ENCODE measurements at regions not wholly inside any gene's neighbourhood (a gene's known extent, or its start where the extent isn't known, plus 50 kb on each side); places are given as distances from the start of the nearest gene placed in this dataset.

GRCh38 chr1:94721240-94721639 is 98.9 kb upstream of the SLC44A3 start:
- intact Hi-C loops (cut with micrococcal nuclease): no loop called here
- Mint-ChIP-seq H3K36me3 (no peaks in the 10 kb centered on the region), H3K27ac (no peak overlapping the region), H3K4me3 (no peak overlapping the region), H3K27me3 (ENCODE audit: low read depth in 2 of 2) (peaks cover 22 to 27% of the 10 kb centered on the region in 2 donors), H3K4me1 (no peaks in the 10 kb centered on the region), H3K9me3 (no peaks in the 10 kb centered on the region)
- H3K27ac ChIP-seq (ENCODE audit: low read length): no peak overlapping the region
- no peaks in the 10 kb centered on the region for H3K9me3 ChIP-seq (ENCODE audit: control insufficient read depth, insufficient read depth, low read length)
- no peaks in the 10 kb centered on the region for H3K36me3 ChIP-seq (ENCODE audit: control insufficient read depth, insufficient read depth, low read length)
- WGBS (ENCODE audit: insufficient coverage): 36% methylated on average over 5 of the region's 7 CpGs
- ATAC-seq (peak in 2 of 3 donors; percentile 54 to 70), DNase-seq (no peak)
- H3K27me3 ChIP-seq (ENCODE audit: control insufficient read depth, insufficient read depth, low read length): no peaks in the 10 kb centered on the region
- TF ChIP-seq CTCF (IDR thresholded peaks at IDR 0.05): no peak
- H3K4me3 ChIP-seq (ENCODE audit: low read length): no peak overlapping the region
- peaks cover 6% of the 10 kb centered on the region for H3K4me1 ChIP-seq (ENCODE audit: control insufficient read depth, insufficient read depth, low read length)

- Histone ChIP-seq H3K36me3 (ENCODE audit: control insufficient read depth, insufficient read depth, low read length) (no peaks in the 10 kb centered on the region), H3K4me1 (ENCODE audit: control insufficient read depth, insufficient read depth, low read length) (peaks cover 6% of the 10 kb centered on the region), H3K27me3 (ENCODE audit: control insufficient read depth, insufficient read depth, low read length) (no peaks in the 10 kb centered on the region), H3K4me3 (ENCODE audit: low read length) (no peak overlapping the region), H3K27ac (ENCODE audit: low read length) (no peak overlapping the region), H3K9me3 (ENCODE audit: control insufficient read depth, insufficient read depth, low read length) (no peaks in the 10 kb centered on the region)
- Mint-ChIP-seq H3K27ac (no peak overlapping the region), H3K27me3 (ENCODE audit: low read depth in 2 of 2) (peaks cover 20 to 30% of the 10 kb centered on the region in 2 donors), H3K36me3 (no peaks in the 10 kb centered on the region), H3K4me3 (no peak overlapping the region), H3K4me1 (no peaks in the 10 kb centered on the region), H3K9me3 (no peaks in the 10 kb centered on the region)
- intact Hi-C loops (cut with micrococcal nuclease): no loop called here
- ATAC-seq: peak; percentile 50 to 86 (median 79)
- DNase-seq: peak in 1 of 2 donors; percentile 7
- WGBS (ENCODE audit: insufficient coverage): 50% methylated on average over 6 of the region's 7 CpGs
- TF ChIP-seq CTCF (IDR thresholded peaks at IDR 0.05): no peak
These were observed 100.0 kb upstream of the SLC44A3 start for GRCh38 chr1:94719926-94720793.

GRCh38 chr1:94716965-94717364 is 103.2 kb upstream of the SLC44A3 start:
- peaks cover 26 to 44% of the 10 kb centered on the region in 2 donors for H3K27me3 Mint-ChIP-seq (ENCODE audit: low read depth in 2 of 2)
- H3K36me3 Mint-ChIP-seq: no peaks in the 10 kb centered on the region
- no peak overlapping the region for H3K27ac ChIP-seq (ENCODE audit: low read length)
- intact Hi-C loops (cut with micrococcal nuclease): no loop called here
- no peaks in the 10 kb centered on the region for H3K4me1 Mint-ChIP-seq
- DNase-seq: no peak
- no peaks in the 10 kb centered on the region for H3K27me3 ChIP-seq (ENCODE audit: control insufficient read depth, insufficient read depth, low read length)
- no peak for TF ChIP-seq CTCF (IDR thresholded peaks at IDR 0.05)
- no peak overlapping the region for H3K4me3 Mint-ChIP-seq
- no peaks in the 10 kb centered on the region for H3K9me3 Mint-ChIP-seq
- no peak overlapping the region for H3K4me3 ChIP-seq (ENCODE audit: low read length)
- ATAC-seq: no peak
- H3K27ac Mint-ChIP-seq: no peak overlapping the region
- no peaks in the 10 kb centered on the region for H3K9me3 ChIP-seq (ENCODE audit: control insufficient read depth, insufficient read depth, low read length)
- H3K36me3 ChIP-seq (ENCODE audit: control insufficient read depth, insufficient read depth, low read length): no peaks in the 10 kb centered on the region
- WGBS (ENCODE audit: insufficient coverage): 33% methylated on average over 1 of the region's 2 CpGs
- H3K4me1 ChIP-seq (ENCODE audit: control insufficient read depth, insufficient read depth, low read length): peaks cover 6% of the 10 kb centered on the region
